ENCODE measurements at regions not wholly inside any gene's neighbourhood (a gene's known extent, or its start where the extent isn't known, plus 50 kb on each side); places are given as distances from the start of the nearest gene placed in this dataset.

GRCh38 chr15:31433091-31433490, 106.5 kb downstream of the KLF13 start:
- TF ChIP-seq CTCF (IDR thresholded peaks at IDR 0.05; ENCODE audit: borderline replicate concordance, control extremely low read depth, extremely low read depth, insufficient read depth, missing control alignments) = no peak
- DNase-seq (ENCODE audit: low spot score) = no peak
- in situ Hi-C loops (cut with MboI; ENCODE audit: low sequenced_read_pairs, unreplicated experiment) = loop anchor here (25.0 kb wide), 1 partner anchor 221 kb away; no protein-coding TSS in a partner anchor

DNA sequence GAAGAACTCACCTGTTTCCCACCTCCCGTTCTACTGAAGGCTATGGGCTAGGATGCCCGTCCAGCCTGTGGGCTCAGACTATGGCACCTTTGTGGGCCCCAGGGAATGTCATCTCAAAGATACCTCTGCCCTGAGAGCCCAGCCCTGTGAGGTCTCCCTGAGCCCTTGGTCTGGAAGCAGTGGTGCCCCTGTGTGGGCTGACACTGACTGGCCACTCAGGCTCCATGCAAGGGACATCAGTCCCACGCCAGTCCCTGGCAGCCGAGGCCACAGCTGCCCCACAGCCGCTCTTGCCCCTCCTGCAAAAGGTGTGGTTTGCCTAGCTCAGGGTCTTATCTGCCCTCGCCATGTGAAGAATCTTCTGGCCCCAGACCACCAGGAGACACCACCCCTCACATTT, 106.9 kb downstream of the KLF13 start:
- no peak for TF ChIP-seq CTCF (IDR thresholded peaks at IDR 0.05; ENCODE audit: borderline replicate concordance, control extremely low read depth, extremely low read depth, insufficient read depth, missing control alignments)
- no peak for DNase-seq (ENCODE audit: low spot score)
- in situ Hi-C loops (cut with MboI; ENCODE audit: low sequenced_read_pairs, unreplicated experiment) = loop anchor here (25.0 kb wide), 1 partner anchor 221 kb away; no protein-coding TSS in a partner anchor

DNA sequence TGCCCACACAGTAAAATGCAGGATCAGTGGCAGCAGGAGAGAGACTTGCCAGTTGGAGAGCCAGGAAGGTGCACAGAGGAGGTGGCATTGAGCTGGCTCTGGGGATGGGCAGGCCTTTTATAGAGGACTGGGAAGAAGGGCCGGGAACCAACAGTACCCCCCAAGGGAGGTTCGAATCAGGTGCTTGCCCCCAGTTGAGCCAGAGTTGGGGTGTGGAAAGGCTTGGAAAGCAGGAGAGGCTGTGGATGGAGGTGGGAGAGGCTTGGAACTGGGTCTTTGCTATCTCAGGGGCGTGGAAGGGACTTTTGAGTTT, 107.6 kb downstream of the KLF13 start:
- no peak for DNase-seq (ENCODE audit: low spot score)
- no peak for TF ChIP-seq CTCF (IDR thresholded peaks at IDR 0.05; ENCODE audit: borderline replicate concordance, control extremely low read depth, extremely low read depth, insufficient read depth, missing control alignments)
- in situ Hi-C loops (cut with MboI; ENCODE audit: low sequenced_read_pairs, unreplicated experiment) = loop anchor here (25.0 kb wide), 1 partner anchor 222 kb away; no protein-coding TSS in a partner anchor

DNA sequence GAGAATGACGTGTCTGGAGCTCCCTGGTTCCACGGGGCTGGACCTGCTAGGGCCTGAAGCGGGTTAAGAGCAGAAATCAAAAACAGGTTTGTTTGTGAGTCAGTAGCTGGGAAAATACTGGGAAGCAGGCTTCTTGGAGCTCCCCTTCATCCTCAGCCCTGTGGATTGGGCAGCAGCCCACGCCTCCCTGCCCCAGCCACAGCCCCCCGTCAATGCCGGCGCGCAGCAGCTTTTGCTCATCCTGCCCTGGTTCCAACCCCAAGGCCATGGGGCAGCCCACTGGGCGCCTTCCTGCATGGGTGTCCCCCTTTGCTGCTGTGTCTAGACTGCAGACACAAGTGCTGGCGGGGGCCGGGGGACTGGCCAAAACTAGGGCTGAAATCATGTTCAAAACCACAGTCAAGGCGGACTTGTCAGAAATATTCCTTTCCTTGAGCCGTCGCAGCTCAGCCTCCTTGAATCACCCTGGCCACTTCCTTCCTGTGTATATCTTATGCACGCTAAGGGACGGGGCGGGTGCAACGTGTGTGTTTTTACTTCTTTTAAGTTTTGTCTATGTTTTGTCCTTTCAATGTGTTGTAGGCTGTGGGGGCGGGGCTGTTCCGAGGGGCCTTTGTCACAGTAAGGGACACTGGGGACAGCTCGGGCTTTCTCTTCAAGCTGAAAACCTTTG, 108.1 kb downstream of the KLF13 start:
- in situ Hi-C loops (cut with MboI; ENCODE audit: low sequenced_read_pairs, unreplicated experiment) = loop anchor here (5.0 to 25.0 kb wide), 2 partner anchors 53 to 222 kb away; no protein-coding TSS in a partner anchor
- no peak for TF ChIP-seq CTCF (IDR thresholded peaks at IDR 0.05; ENCODE audit: borderline replicate concordance, control extremely low read depth, extremely low read depth, insufficient read depth, missing control alignments)
- peak; percentile 84 for DNase-seq (ENCODE audit: low spot score)

DNA sequence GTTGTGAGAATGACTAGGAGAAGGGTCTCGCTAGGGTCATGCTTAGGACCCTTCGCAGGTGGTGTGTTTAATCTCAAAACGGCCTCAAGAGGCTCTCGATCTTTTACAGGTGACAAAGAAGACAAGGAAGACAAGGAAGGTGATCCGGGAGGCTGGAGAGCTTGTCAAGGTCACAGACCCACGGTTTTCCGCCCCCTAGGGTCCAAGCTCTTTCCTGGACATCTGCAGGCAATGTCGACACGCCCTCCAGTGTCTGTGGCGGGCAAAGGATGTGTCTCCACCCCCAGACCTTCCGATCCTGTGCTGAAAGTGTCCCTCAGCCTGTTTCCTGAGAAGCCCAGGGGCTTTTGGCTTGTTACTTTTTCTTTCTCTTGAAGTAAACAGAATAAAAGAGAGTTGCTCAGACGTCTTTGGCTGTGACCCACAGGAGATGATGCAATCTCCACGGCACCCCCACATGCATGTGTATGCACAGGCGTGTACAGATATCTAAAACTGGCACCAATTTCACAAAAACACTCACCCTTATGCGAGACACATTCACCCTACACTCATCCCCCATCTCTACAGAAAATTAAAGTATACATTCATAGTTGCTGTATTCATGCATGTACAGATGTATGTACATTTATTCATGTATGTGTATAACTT, 108.8 kb downstream of the KLF13 start:
- TF ChIP-seq CTCF (IDR thresholded peaks at IDR 0.05; ENCODE audit: borderline replicate concordance, control extremely low read depth, extremely low read depth, insufficient read depth, missing control alignments) = peak; percentile 86
- peak; percentile 84 for DNase-seq (ENCODE audit: low spot score)
- in situ Hi-C loops (cut with MboI; ENCODE audit: low sequenced_read_pairs, unreplicated experiment) = loop anchor here (5.0 to 25.0 kb wide), 2 partner anchors 52 to 223 kb away; no protein-coding TSS in a partner anchor

DNA sequence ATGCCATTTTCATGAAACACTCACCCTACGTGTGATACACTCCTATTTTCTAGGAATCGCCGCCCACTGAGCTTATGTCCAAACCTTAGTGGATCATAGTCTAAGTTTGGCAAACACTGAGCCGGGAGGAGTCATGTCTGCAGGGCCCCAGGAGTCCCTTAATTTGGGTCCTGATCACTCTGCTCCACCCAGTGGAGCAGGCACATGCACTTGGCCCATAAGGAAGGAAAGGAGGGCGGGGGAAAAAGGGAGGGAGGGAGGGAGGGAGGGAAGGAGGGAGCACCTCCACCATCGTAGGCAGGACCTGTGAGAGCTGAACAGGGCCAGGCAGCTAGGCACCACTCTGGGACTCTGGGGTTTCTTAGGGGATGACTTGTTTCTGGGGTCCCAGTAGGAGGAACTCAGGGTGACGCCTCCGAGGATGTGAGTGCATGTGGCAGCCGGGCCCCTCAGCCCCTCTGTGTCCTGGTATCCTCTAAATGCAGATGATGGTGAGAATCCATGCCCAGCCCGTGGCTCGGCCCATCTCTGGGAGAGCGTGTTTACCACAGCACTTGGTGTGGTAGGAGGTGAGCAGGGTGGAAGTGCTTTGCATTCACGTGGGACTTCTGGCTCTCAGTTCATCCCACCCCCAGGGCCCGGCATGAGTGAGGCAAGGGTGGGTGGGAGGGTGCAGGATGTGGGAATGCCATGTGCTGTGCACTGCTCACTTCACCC, 109.4 kb downstream of the KLF13 start:
- in situ Hi-C loops (cut with MboI; ENCODE audit: low sequenced_read_pairs, unreplicated experiment) = loop anchor here (5.0 to 25.0 kb wide), 2 partner anchors 51 to 224 kb away; no protein-coding TSS in a partner anchor
- DNase-seq (ENCODE audit: low spot score) = no peak
- TF ChIP-seq CTCF (IDR thresholded peaks at IDR 0.05; ENCODE audit: borderline replicate concordance, control extremely low read depth, extremely low read depth, insufficient read depth, missing control alignments) = no peak

Data from GM13976 (cell line).